ENCODE measurements at regions not wholly inside any gene's neighbourhood (a gene's known extent, or its start where the extent isn't known, plus 50 kb on each side); places are given as distances from the start of the nearest gene placed in this dataset.

DNA sequence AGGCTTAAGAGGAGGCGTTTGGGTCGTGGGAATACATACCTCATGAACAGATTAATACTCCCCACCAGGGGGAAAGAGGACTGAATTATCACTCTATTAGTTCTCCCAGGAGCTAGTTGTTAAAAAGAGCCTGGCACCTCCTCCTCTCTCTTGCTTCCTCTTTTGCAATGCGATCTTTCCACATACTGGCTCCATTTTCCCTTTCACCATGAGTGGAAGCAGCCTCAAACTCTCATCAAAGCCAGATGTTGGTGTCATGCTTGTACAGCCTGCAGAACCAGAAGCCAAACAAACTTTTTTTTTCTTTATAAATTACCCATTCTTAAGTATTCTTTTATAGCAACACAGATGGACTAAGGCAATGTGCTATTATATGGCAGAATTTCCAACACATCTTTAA, 258.5 kb downstream of the FAM76B start:
- WGBS, 2 donors (ENCODE audit: low coverage in 1 of 2): 81 to 92% methylated on average over 3 of the region's 3 CpGs
- no peaks in the 10 kb centered on the region for H3K27me3 ChIP-seq
- in situ Hi-C loops (cut with MboI; ENCODE audit: low pct_ligation_motif_present in 1 of 4, low pct_unique_long_range_greater_than_20kb in 1 of 4, low sequenced_read_pairs in 3 of 4) (no loop called here), intact Hi-C loops (cut with DNase I; ENCODE audit: low total_unique reads) (no loop called here)
- no peak for TF ChIP-seq EP300 (IDR thresholded peaks at IDR 0.05; ENCODE audit: low read depth)
- TF ChIP-seq POLR2AphosphoS5 (IDR thresholded peaks at IDR 0.05): no peak
- TF ChIP-seq, protein P1, sequence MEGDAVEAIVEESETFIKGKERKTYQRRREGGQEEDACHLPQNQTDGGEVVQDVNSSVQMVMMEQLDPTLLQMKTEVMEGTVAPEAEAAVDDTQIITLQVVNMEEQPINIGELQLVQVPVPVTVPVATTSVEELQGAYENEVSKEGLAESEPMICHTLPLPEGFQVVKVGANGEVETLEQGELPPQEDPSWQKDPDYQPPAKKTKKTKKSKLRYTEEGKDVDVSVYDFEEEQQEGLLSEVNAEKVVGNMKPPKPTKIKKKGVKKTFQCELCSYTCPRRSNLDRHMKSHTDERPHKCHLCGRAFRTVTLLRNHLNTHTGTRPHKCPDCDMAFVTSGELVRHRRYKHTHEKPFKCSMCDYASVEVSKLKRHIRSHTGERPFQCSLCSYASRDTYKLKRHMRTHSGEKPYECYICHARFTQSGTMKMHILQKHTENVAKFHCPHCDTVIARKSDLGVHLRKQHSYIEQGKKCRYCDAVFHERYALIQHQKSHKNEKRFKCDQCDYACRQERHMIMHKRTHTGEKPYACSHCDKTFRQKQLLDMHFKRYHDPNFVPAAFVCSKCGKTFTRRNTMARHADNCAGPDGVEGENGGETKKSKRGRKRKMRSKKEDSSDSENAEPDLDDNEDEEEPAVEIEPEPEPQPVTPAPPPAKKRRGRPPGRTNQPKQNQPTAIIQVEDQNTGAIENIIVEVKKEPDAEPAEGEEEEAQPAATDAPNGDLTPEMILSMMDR (IDR thresholded peaks at IDR 0.05): no peak
- no peak for TF ChIP-seq POLR2A (IDR thresholded peaks at IDR 0.05)
- no peak overlapping the region for H3K4me3 ChIP-seq
- H3K36me3 ChIP-seq: no peaks in the 10 kb centered on the region
- no peaks in the 10 kb centered on the region for H3K9me3 ChIP-seq
- no peak for DNase-seq
- no peak overlapping the region for H3K27ac ChIP-seq
- H3K4me1 ChIP-seq: no peaks in the 10 kb centered on the region

DNA sequence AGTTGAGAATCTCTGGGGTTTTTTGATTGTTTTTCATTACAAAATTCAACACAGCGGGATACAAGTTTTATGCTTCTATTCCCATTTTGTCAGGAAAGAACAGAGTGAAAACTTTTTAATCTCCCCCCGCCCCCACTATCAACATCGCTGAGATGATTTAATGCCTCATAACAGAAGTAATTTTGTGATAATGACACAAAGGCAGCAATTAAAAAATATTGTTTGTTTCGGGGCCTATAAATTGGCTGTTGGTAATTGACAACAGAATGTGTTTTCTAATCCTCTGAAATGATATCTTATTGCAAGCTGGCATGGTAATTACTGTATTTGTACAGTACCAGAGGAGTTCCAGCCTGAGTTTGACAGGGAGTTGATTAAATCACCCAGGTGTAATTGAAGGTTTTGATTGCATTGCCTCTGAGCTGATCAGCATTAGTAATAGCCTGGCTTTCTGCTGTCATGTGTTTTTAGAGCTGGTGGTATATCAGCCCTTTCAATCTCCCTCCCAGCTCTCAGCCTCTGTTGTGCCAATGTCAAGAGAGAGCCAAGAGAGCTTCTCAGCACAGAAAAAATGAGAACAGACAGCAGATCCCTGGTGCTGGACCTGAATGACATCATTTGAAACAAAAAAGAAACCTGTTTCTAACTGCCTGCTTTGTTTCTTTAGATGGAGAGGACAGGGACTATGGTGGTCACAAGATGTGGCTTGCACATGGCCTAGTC, 265.1 kb downstream of the FAM76B start:
- H3K27me3 ChIP-seq: no peaks in the 10 kb centered on the region
- H3K4me3 ChIP-seq: no peak overlapping the region
- TF ChIP-seq POLR2A (IDR thresholded peaks at IDR 0.05): no peak
- no peaks in the 10 kb centered on the region for H3K36me3 ChIP-seq
- DNase-seq: no peak
- H3K4me1 ChIP-seq: no peaks in the 10 kb centered on the region
- in situ Hi-C loops (cut with MboI; ENCODE audit: low pct_ligation_motif_present in 1 of 4, low pct_unique_long_range_greater_than_20kb in 1 of 4, low sequenced_read_pairs in 3 of 4) (no loop called here), intact Hi-C loops (cut with DNase I; ENCODE audit: low total_unique reads) (no loop called here)
- no peak overlapping the region for H3K27ac ChIP-seq
- 56 to 63% methylated on average over 3 to 4 of the region's 4 CpGs for WGBS, 2 donors (ENCODE audit: low coverage in 1 of 2)
- H3K9me3 ChIP-seq: no peaks in the 10 kb centered on the region

DNA sequence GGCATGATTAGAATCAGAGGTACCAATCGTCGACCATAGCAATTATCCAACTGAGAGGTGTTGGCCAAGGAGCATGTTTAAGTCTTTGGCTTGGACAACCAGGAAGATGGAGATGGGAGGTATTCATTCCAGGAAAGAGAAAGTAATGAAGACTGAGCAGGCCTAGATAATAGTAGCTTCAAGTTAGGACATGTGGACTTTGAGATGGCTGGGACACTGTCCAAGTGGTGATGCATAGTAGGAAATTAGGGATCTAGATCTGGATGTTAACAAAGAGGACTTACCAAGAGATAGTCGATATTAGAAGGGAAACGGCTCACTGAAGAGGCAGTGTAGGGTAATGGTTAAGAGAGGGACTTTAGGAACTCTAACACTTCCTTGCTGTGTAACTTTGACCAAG, 266.7 kb downstream of the FAM76B start:
- DNase-seq: no peak
- Histone ChIP-seq H3K9me3 (no peaks in the 10 kb centered on the region), H3K4me1 (no peaks in the 10 kb centered on the region), H3K27ac (no peak overlapping the region), H3K27me3 (no peaks in the 10 kb centered on the region), H3K4me3 (no peak overlapping the region), H3K36me3 (no peaks in the 10 kb centered on the region)
- TF ChIP-seq, protein P1 (IDR thresholded peaks at IDR 0.05): no peak
- TF ChIP-seq POLR2A (IDR thresholded peaks at IDR 0.05): no peak
- TF ChIP-seq POLR2AphosphoS5 (IDR thresholded peaks at IDR 0.05): no peak
- no peak for TF ChIP-seq EP300 (IDR thresholded peaks at IDR 0.05; ENCODE audit: low read depth)
- 80 to 97% methylated on average over 4 of the region's 4 CpGs for WGBS, 2 donors (ENCODE audit: low coverage in 1 of 2)
- intact Hi-C loops (cut with DNase I; ENCODE audit: low total_unique reads): no loop called here
- in situ Hi-C loops (cut with MboI; ENCODE audit: low pct_ligation_motif_present in 1 of 4, low pct_unique_long_range_greater_than_20kb in 1 of 4, low sequenced_read_pairs in 3 of 4): no loop called here

DNA sequence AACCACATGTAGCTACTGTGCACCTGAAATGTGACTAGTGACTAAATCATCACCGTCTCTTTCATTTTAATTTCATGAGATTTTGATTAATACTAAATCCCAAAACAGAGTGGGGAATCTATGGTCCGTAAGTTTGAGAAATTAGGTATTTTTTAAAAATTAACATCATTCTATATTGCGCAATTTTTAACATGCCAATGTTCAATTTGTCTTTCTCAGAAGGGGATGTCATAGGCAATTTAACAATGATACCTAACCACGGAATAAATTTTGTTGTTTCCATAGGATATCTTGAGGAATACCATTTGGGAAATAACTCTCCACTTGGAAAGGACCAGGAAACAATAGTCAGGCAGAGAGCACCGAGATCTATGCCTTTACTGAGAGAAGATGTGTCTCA, 267.7 kb downstream of the FAM76B start:
- WGBS, 2 donors (ENCODE audit: low coverage in 1 of 2): 90 to 96% methylated on average over 4 to 5 of the region's 5 CpGs
- intact Hi-C loops (cut with DNase I; ENCODE audit: low total_unique reads) (no loop called here), in situ Hi-C loops (cut with MboI; ENCODE audit: low pct_ligation_motif_present in 1 of 4, low pct_unique_long_range_greater_than_20kb in 1 of 4, low sequenced_read_pairs in 3 of 4) (no loop called here)
- H3K36me3 ChIP-seq: no peaks in the 10 kb centered on the region
- no peaks in the 10 kb centered on the region for H3K4me1 ChIP-seq
- H3K4me3 ChIP-seq: no peak overlapping the region
- H3K9me3 ChIP-seq: no peaks in the 10 kb centered on the region
- DNase-seq: no peak
- H3K27me3 ChIP-seq: no peaks in the 10 kb centered on the region
- TF ChIP-seq EP300 (IDR thresholded peaks at IDR 0.05; ENCODE audit: low read depth): no peak
- TF ChIP-seq POLR2AphosphoS5 (IDR thresholded peaks at IDR 0.05): no peak
- TF ChIP-seq, protein P1 (IDR thresholded peaks at IDR 0.05): no peak
- no peak for TF ChIP-seq POLR2A (IDR thresholded peaks at IDR 0.05)
- no peak overlapping the region for H3K27ac ChIP-seq

DNA sequence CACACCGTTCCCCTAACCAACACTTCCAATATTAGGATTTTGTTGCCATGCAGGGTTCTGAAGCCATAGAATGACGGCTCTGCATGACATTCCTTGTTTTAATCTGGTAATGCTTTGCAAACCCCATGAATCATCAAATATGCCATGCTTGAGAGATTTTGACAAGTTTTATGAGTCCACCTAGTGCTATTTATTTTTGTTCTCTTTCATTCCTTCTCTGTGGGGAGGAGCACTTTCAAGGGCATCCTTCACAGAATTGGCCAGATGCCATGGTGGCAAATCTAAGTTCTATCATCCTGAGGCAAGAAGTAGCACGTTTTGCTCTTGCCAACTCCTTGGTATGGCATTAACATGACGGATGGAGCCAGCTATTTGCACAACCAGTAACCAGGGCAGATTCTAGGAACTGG, 268.4 kb downstream of the FAM76B start:
- Histone ChIP-seq H3K36me3 (no peaks in the 10 kb centered on the region), H3K27ac (no peak overlapping the region), H3K9me3 (no peaks in the 10 kb centered on the region), H3K4me1 (no peaks in the 10 kb centered on the region), H3K4me3 (no peak overlapping the region), H3K27me3 (no peaks in the 10 kb centered on the region)
- WGBS, 2 donors (ENCODE audit: low coverage in 1 of 2): 83 to 86% methylated on average over 4 of the region's 4 CpGs
- no peak for TF ChIP-seq EP300 (IDR thresholded peaks at IDR 0.05; ENCODE audit: low read depth)
- TF ChIP-seq POLR2A (IDR thresholded peaks at IDR 0.05): no peak
- TF ChIP-seq, protein P1 (IDR thresholded peaks at IDR 0.05): no peak
- no peak for TF ChIP-seq POLR2AphosphoS5 (IDR thresholded peaks at IDR 0.05)
- intact Hi-C loops (cut with DNase I; ENCODE audit: low total_unique reads): no loop called here
- in situ Hi-C loops (cut with MboI; ENCODE audit: low pct_ligation_motif_present in 1 of 4, low pct_unique_long_range_greater_than_20kb in 1 of 4, low sequenced_read_pairs in 3 of 4): no loop called here
- no peak for DNase-seq

Data from transverse colon (tissue), 4 donors.